Psoas muscle (tissue), 7 donors: ENCODE measurements at regions not wholly inside any gene's neighbourhood (a gene's known extent, or its start where the extent isn't known, plus 50 kb on each side); places are given as distances from the start of the nearest gene placed in this dataset.

ENCODE experiments used
- ATAC-seq, 4 donors: fragments of 200-7000 bp; cut with Tn5 transposase; one replicate each; pipeline ENCODE4 v1.9.1; 2020; ENCODE audit warnings: moderate library complexity in 3 of 4, mild to moderate bottlenecking in 2 of 4
- DNase-seq, 2 donors: peaks; one replicate each; pipeline ENCODE4 v3.0.0-alpha.2; 2020
- H3K27ac ChIP-seq: fragments of 200-600 bp; one replicate; pipeline ENCODE4 v1.8.0; 2022
- H3K27me3 ChIP-seq, 3 donors: fragments of 200-600 bp in 1 of 3; one replicate each; pipeline versions ENCODE4 v1.6.1 to v1.8.0; 2013 to 2022; ENCODE audit warnings: low read length in 2 of 3, mild to moderate bottlenecking in 2 of 3, moderate library complexity in 1 of 3; ENCODE audit not compliant: insufficient read depth in 3 of 3
- H3K36me3 ChIP-seq, 2 donors: fragments of 200-600 bp in 1 of 2; one replicate each; pipeline versions ENCODE4 v1.6.1 to v1.8.0; 2013 to 2022; ENCODE audit warnings: low read depth in 1 of 2, mild to moderate bottlenecking in 1 of 2, moderate library complexity in 1 of 2; ENCODE audit not compliant: insufficient read depth in 1 of 2
- H3K4me1 ChIP-seq: fragments of 200-600 bp; one replicate; pipeline ENCODE4 v1.8.0; 2022
- H3K4me3 ChIP-seq: fragments of 200-600 bp; one replicate; pipeline ENCODE4 v1.8.0; 2022; ENCODE audit warnings: mild to moderate bottlenecking
- H3K9me3 ChIP-seq: fragments of 200-600 bp; one replicate; pipeline ENCODE4 v1.8.0; 2022
- CTCF ChIP-seq: fragments of 200-600 bp; IDR thresholded peaks from one replicate; pipeline ENCODE4 v1.8.0; 2022; ENCODE audit warnings: antibody characterized with exemption
- WGBS, 3 donors: extraction: QIAGEN DNeasy Blood & Tissue Kit; methylation state at CpG; one replicate each; pipeline versions ENCODE4 v1.1.6 to v1.1.7; 2013; 5-methylcytosine and 5-hydroxymethylcytosine counted together
- intact Hi-C, 2 donors: fragments of 100-400 bp; cut with DNase I; formaldehyde crosslinking; loops; one replicate each; pipeline versions ENCODE4 v1.11.0 to v1.14.2; 2022
- donor health status: healthy with polysubstance abuse.
- donor health status: DM: no; HTN: no; CAD: no; lungs with moderate emphysema.
- donor health status: Bipolar disorder and iron deficiency.
- donor health status: healthy.
- donor health status: DM: yes; HTN: yes; CAD: no.
- donor health status: DM: no; HTN: no; CAD: no.
- donor health status: DM: yes; HTN: yes; CAD: no.

GRCh38 chr1:194394676-194395075 is 1208.3 kb upstream of the B3GALT2 start:
- DNase-seq (no peak), ATAC-seq (no peak)
- no peak for TF ChIP-seq CTCF
- Histone ChIP-seq H3K9me3 (peaks cover 2% of the 10 kb centered on the region), H3K4me3 (no peak overlapping the region), H3K4me1 (no peaks in the 10 kb centered on the region), H3K36me3 (no peaks in the 10 kb centered on the region), H3K27ac (no peak overlapping the region), H3K27me3 (no peaks in the 10 kb centered on the region)
- intact Hi-C loops, result no loop called here
- 50 to 77% (median 69%) methylated on average over 1 of the region's 1 CpG for WGBS, 3 donors

GRCh38 chr1:194387531-194387930 is 1201.1 kb upstream of the B3GALT2 start:
- Histone ChIP-seq H3K9me3 (no peaks in the 10 kb centered on the region), H3K36me3 (no peaks in the 10 kb centered on the region), H3K27me3 (no peaks in the 10 kb centered on the region), H3K4me3 (no peak overlapping the region), H3K27ac (no peak overlapping the region), H3K4me1 (no peaks in the 10 kb centered on the region)
- ATAC-seq, result no peak
- intact Hi-C loops, result no loop called here
- no peak for TF ChIP-seq CTCF
- DNase-seq, result no peak

GRCh38 chr1:194378517-194378916 is 1192.1 kb upstream of the B3GALT2 start:
- DNase-seq (no peak), ATAC-seq (no peak)
- H3K36me3 ChIP-seq, result no peaks in the 10 kb centered on the region

GRCh38 chr1:194374649-194375048 is 1188.2 kb upstream of the B3GALT2 start:
- Histone ChIP-seq H3K36me3 (no peaks in the 10 kb centered on the region), H3K4me3 (no peak overlapping the region), H3K27ac (no peak overlapping the region), H3K4me1 (no peaks in the 10 kb centered on the region), H3K9me3 (no peaks in the 10 kb centered on the region), H3K27me3 (no peaks in the 10 kb centered on the region)
- ATAC-seq (no peak), DNase-seq (no peak)
- WGBS, 3 donors, result 86 to 89% (median 89%) methylated on average over 6 of the region's 6 CpGs
- intact Hi-C loops, result no loop called here
- TF ChIP-seq CTCF, result no peak

More at GRCh38 chr1:194378517-194378916, 1192.1 kb upstream of the B3GALT2 start:
- intact Hi-C loops, result no loop called here
- Histone ChIP-seq H3K4me1 (no peaks in the 10 kb centered on the region), H3K27ac (no peak overlapping the region), H3K9me3 (no peaks in the 10 kb centered on the region), H3K27me3 (no peaks in the 10 kb centered on the region), H3K4me3 (no peak overlapping the region)
- no peak for TF ChIP-seq CTCF

GRCh38 chr1:194372266-194372665 is 1185.9 kb upstream of the B3GALT2 start:
- DNase-seq, result no peak
- TF ChIP-seq CTCF, result no peak
- Histone ChIP-seq H3K36me3 (no peaks in the 10 kb centered on the region), H3K27ac (no peak overlapping the region), H3K9me3 (no peaks in the 10 kb centered on the region), H3K4me1 (no peaks in the 10 kb centered on the region), H3K27me3 (no peaks in the 10 kb centered on the region), H3K4me3 (no peak overlapping the region)
- intact Hi-C loops, result no loop called here
- 48 to 71% (median 68%) methylated on average over 2 of the region's 2 CpGs for WGBS, 3 donors
- ATAC-seq, result no peak
